Ovary (tissue), 7 donors: ENCODE measurements at regions not wholly inside any gene's neighbourhood (a gene's known extent, or its start where the extent isn't known, plus 50 kb on each side); places are given as distances from the start of the nearest gene placed in this dataset.

Experiments used
- DNase-seq, 5 donors: peaks; one replicate each; pipeline ENCODE4 v3.0.0-alpha.2; 2019 to 2020
- H3K27ac ChIP-seq, 2 donors: fragments of 200-600 bp; one replicate each; pipeline versions ENCODE4 v1.5.1 to v1.8.0; 2019 to 2022
- H3K27me3 ChIP-seq: fragments of 200-600 bp; one replicate; pipeline ENCODE4 v1.8.0; 2022
- H3K36me3 ChIP-seq: fragments of 200-600 bp; sonication (generic); one replicate; pipeline ENCODE4 v1.5.1; 2019
- H3K4me1 ChIP-seq: one replicate; pipeline ENCODE4 v1.8.1; 2013; ENCODE audit warnings: mild to moderate bottlenecking, moderate library complexity; ENCODE audit not compliant: insufficient read depth
- H3K4me3 ChIP-seq: fragments of 200-600 bp; sonication (generic); one replicate; pipeline ENCODE4 v1.5.1; 2017
- H3K9me3 ChIP-seq, 2 donors: fragments of 200-600 bp in 1 of 2; sonication (generic) in 1 of 2; one replicate each; pipeline versions ENCODE4 v1.5.1 to v1.8.1; 2013 to 2019; ENCODE audit warnings: mild to moderate bottlenecking in 1 of 2, moderate library complexity in 1 of 2
- CTCF ChIP-seq, 3 donors: fragments of 450-650 bp in 2 of 3; fragments of 200-600 bp in 1 of 3; IDR thresholded peaks; one replicate each; pipeline versions ENCODE4 v1.5.1 to v1.8.0; 2016 to 2022; ENCODE audit warnings: antibody characterized with exemption in 3 of 3, mild to moderate bottlenecking in 1 of 3
- EP300 ChIP-seq: sonication (generic); formaldehyde crosslinking; IDR thresholded peaks from one replicate; pipeline ENCODE4 v1.6.1; 2017; ENCODE audit warnings: antibody characterized with exemption
- POLR2A ChIP-seq: fragments of 450-650 bp; IDR thresholded peaks from one replicate; pipeline ENCODE4 v1.6.1; 2017; ENCODE audit warnings: antibody characterized with exemption, mild to moderate bottlenecking, moderate library complexity
- WGBS, 3 donors: extraction: QIAGEN DNeasy Blood & Tissue Kit in 1 of 3; methylation state at CpG; one replicate each; pipeline versions ENCODE4 v1.1.5 to v1.1.7; 2013 to 2017; 5-methylcytosine and 5-hydroxymethylcytosine counted together
- intact Hi-C, 4 donors: fragments of 100-400 bp; cut with DNase I; formaldehyde crosslinking; loops; one replicate each; pipeline versions ENCODE4 v1.11.0 to v1.15.1; 2022 to 2023
- donor health status: DM: no; HTN: no; CAD: no; lungs with moderate emphysema.
- donor health status: DM: no; HTN: no; CAD: no.
- donor health status: Bipolar disorder and iron deficiency.
- donor health status: DM: no; HTN: no; CAD: no.
- donor health status: DM: yes; HTN: yes; CAD: no.

GRCh38 chr12:107236824-107237511 is 143.6 kb upstream of the CRY1 start:
- DNase-seq = no peak
- intact Hi-C loops = no loop called here
- Histone ChIP-seq H3K27me3 (no peaks in the 10 kb centered on the region), H3K4me1 (no peaks in the 10 kb centered on the region), H3K9me3 (no peaks in the 10 kb centered on the region), H3K36me3 (no peaks in the 10 kb centered on the region), H3K4me3 (no peak overlapping the region), H3K27ac (no peak overlapping the region)
- 27 to 45% (median 34%) methylated on average over 6 of the region's 6 CpGs for WGBS, 3 donors
- TF ChIP-seq POLR2A (no peak), EP300 (no peak), CTCF (IDR thresholded peaks at IDR 0.05) (no peak)

- intact Hi-C loops = no loop called here
- Histone ChIP-seq H3K4me1 (no peaks in the 10 kb centered on the region), H3K27ac (no peak overlapping the region), H3K36me3 (no peaks in the 10 kb centered on the region), H3K27me3 (no peaks in the 10 kb centered on the region), H3K4me3 (no peak overlapping the region), H3K9me3 (no peaks in the 10 kb centered on the region)
- no peak for DNase-seq
- 76 to 81% (median 78%) methylated on average over 3 of the region's 3 CpGs for WGBS, 3 donors
- no peak for TF ChIP-seq POLR2A
- TF ChIP-seq CTCF (IDR thresholded peaks at IDR 0.05) = no peak
- TF ChIP-seq EP300 = no peak
Observed at GRCh38 chr12:107238296-107238695, 144.9 kb upstream of the CRY1 start.

- 30 to 55% (median 42%) methylated on average over 1 of the region's 1 CpG for WGBS, 3 donors
- intact Hi-C loops = no loop called here
- Histone ChIP-seq H3K27me3 (no peaks in the 10 kb centered on the region), H3K4me3 (no peak overlapping the region), H3K36me3 (no peaks in the 10 kb centered on the region), H3K9me3 (no peaks in the 10 kb centered on the region), H3K27ac (no peak overlapping the region), H3K4me1 (no peaks in the 10 kb centered on the region)
- TF ChIP-seq CTCF (IDR thresholded peaks at IDR 0.05) = no peak
- TF ChIP-seq POLR2A = no peak
- TF ChIP-seq EP300 = no peak
- DNase-seq = no peak
Observed at GRCh38 chr12:107241411-107241810, 148.1 kb upstream of the CRY1 start.

GRCh38 chr12:107242189-107242588 is 148.8 kb upstream of the CRY1 start:
- no peaks in the 10 kb centered on the region for H3K9me3 ChIP-seq
- H3K27me3 ChIP-seq = no peaks in the 10 kb centered on the region
- no peaks in the 10 kb centered on the region for H3K36me3 ChIP-seq
- H3K27ac ChIP-seq = no peak overlapping the region
- H3K4me1 ChIP-seq = no peaks in the 10 kb centered on the region
- intact Hi-C loops = no loop called here
- TF ChIP-seq CTCF (IDR thresholded peaks at IDR 0.05) = no peak
- no peak for TF ChIP-seq POLR2A
- no peak for TF ChIP-seq EP300
- WGBS, 3 donors = 2 to 3% (median 3%) methylated on average over 4 of the region's 4 CpGs
- H3K4me3 ChIP-seq = no peak overlapping the region
- no peak for DNase-seq
